ENCODE measurements at regions not wholly inside any gene's neighbourhood (a gene's known extent, or its start where the extent isn't known, plus 50 kb on each side); places are given as distances from the start of the nearest gene placed in this dataset.

DNA sequence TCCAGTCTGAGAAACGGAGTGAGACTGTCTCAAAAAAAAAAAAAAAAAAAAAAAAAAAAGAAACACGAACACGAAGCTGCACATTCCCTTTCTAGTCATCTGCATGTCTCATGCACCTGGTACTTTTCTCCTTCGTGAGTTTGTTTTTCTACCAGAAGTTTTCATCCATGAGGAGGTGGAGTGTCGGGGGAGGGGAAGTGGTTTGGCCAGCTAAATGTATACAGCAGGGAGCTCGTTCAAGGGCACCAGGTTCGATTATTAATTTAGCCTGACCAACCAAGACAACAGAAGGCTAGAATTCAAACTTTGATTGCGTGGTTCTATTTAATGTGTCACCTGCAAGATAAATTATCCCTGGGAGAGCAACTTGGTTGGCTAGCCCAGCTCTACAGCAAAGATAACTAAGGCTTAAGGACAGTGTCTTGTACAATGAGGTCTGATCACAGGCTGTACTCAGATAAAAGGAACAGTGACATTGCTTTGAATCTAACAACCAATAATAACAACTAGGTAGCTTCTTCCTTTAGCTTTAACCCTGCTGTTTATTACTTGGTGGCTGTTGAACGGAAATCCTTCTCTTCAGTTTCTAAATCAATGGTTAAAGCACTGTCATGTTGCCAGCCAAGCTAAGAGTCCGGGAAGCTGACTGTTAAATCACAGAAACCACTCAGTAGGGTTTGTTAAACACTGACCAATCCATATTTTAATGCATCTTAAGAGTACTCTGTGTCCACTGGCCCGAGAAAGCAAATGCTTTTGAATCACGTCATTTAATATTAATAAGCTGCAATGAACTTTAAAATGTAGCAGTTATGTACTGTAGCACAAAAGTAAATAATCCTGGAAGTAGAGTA, 98.4 kb upstream of the STARD13 start:
- H3K4me1 ChIP-seq (ENCODE audit: control insufficient read depth in 5 of 5, insufficient read depth in 5 of 5, low read length in 5 of 5) = no peaks in the 10 kb centered on the region
- peaks cover 0 to 2% (median 0%) of the 10 kb centered on the region in 5 donors for H3K36me3 ChIP-seq (ENCODE audit: control insufficient read depth in 5 of 5, insufficient read depth in 5 of 5, low read length in 5 of 5)
- H3K9me3 ChIP-seq (ENCODE audit: control insufficient read depth in 5 of 5, low read length in 5 of 5) = no peaks in the 10 kb centered on the region
- no peak overlapping the region for H3K27ac ChIP-seq (ENCODE audit: low read depth, low read length)
- H3K27me3 ChIP-seq (ENCODE audit: control insufficient read depth in 5 of 5, insufficient read depth in 4 of 5, low read length in 5 of 5) = no peaks in the 10 kb centered on the region
- no peak overlapping the region for H3K9ac ChIP-seq (ENCODE audit: low read length in 5 of 5)
- H3K4me3 ChIP-seq (ENCODE audit: low read depth in 1 of 5, low read length in 5 of 5) = no peak overlapping the region

DNA sequence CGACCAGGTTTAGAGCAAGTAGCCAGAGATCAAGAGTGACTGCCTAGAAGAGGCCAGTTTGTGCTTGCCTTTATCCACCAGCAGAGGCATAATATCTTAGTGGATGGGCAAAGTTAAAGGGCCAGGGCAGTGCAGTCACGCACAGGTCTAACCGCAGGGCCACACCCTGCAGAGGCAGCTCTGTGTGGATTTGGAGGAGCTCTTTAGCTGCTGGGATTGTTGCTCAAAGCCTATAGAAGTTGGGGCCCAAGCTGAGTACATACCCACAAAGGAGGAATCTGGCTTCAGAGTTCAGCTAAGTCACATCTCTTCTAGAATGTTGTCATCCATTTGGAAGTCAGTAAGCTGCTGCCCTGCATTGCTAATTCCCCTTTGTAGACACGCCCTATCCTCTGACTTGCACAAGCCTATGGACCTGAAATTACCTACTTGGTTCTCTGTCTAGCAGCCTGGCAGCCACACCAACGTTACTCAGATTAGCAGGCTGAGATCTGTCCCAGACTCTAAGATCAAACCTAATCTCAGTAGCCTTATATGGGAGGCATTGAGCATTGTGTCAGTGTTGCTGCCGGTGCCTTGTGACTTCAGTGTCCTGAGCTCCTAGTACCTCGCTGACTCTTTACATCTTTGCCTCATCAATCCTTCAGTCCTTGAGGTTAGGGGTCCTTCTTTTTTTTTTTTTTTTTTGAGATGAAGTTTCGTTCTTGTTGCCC, 102.9 kb upstream of the STARD13 start:
- H3K9me3 ChIP-seq (ENCODE audit: control insufficient read depth in 5 of 5, low read length in 5 of 5) = no peaks in the 10 kb centered on the region
- no peaks in the 10 kb centered on the region for H3K27me3 ChIP-seq (ENCODE audit: control insufficient read depth in 5 of 5, insufficient read depth in 4 of 5, low read length in 5 of 5)
- H3K4me3 ChIP-seq (ENCODE audit: low read depth in 1 of 5, low read length in 5 of 5) = no peak overlapping the region
- peaks cover 0 to 2% (median 0%) of the 10 kb centered on the region in 5 donors for H3K36me3 ChIP-seq (ENCODE audit: control insufficient read depth in 5 of 5, insufficient read depth in 5 of 5, low read length in 5 of 5)
- H3K4me1 ChIP-seq (ENCODE audit: control insufficient read depth in 5 of 5, insufficient read depth in 5 of 5, low read length in 5 of 5) = no peaks in the 10 kb centered on the region
- H3K9ac ChIP-seq (ENCODE audit: low read length in 5 of 5) = no peak overlapping the region
- H3K27ac ChIP-seq (ENCODE audit: low read depth, low read length) = no peak overlapping the region

DNA sequence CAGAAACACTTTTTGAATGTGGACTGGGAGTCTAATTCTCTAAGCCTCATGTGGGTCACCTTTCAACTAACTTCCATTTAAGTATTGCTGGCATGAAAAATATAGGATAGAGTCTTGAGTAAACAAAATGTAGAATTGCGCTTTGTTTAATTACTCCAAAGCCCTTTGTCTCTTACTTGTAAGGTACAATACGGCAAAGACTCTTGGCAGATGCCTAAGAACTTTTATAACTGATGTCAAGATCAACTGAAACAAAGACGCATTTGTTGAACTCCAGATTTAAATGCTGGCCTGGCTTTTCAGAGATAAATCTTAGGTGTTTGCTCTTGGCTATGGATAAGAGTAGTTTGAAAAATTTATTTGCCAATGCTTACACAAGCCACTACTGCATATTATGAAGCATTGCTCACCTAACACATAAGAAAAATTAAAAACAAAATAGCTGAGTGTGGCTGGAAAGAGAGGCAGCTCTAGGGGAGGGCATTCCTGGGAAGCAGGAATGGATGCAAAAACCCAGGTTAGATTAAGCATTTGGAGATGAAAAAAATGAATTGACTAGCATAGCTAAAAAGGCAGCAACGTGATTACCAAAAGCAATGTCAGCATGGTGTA, 107.3 kb upstream of the STARD13 start:
- no peak overlapping the region for H3K9ac ChIP-seq (ENCODE audit: low read length in 5 of 5)
- H3K36me3 ChIP-seq (ENCODE audit: control insufficient read depth in 5 of 5, insufficient read depth in 5 of 5, low read length in 5 of 5) = no peaks in the 10 kb centered on the region
- peaks cover 0 to 6% (median 5%) of the 10 kb centered on the region in 5 donors for H3K9me3 ChIP-seq (ENCODE audit: control insufficient read depth in 5 of 5, low read length in 5 of 5)
- no peak overlapping the region for H3K4me3 ChIP-seq (ENCODE audit: low read depth in 1 of 5, low read length in 5 of 5)
- no peaks in the 10 kb centered on the region for H3K27me3 ChIP-seq (ENCODE audit: control insufficient read depth in 5 of 5, insufficient read depth in 4 of 5, low read length in 5 of 5)
- H3K4me1 ChIP-seq (ENCODE audit: control insufficient read depth in 5 of 5, insufficient read depth in 5 of 5, low read length in 5 of 5) = no peaks in the 10 kb centered on the region
- no peak overlapping the region for H3K27ac ChIP-seq (ENCODE audit: low read depth, low read length)

DNA sequence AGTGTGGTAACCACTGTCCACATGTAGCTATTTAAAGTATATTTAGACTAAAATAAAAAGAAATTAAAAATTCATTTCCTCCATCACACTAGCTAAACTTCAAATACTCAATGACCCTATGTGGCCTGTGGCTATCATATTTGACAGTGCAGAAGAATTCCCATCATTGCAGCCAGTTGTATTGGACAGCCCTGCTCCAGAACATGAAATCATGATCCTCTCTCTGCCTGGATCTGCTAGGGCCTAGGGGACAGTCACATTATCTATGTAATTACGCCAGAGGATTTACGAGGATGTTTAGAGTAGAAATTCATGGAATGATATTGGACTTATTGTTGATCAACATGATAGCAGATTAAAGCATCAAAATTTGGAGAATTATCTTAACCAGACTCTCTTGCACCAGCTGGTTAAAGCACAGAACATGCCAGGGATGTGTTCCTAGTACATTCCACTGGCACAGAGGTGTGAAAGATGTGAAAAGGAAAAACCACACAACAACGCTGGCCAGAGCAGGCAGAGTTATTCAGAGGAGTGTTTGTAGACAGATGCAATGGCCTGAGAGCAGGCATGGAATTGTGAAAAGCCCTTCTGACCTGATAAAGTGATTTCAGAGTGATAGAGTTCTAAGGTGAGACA, 108.9 kb upstream of the STARD13 start:
- Histone ChIP-seq H3K27ac (ENCODE audit: low read depth, low read length) (no peak overlapping the region), H3K27me3 (ENCODE audit: control insufficient read depth in 5 of 5, insufficient read depth in 4 of 5, low read length in 5 of 5) (no peaks in the 10 kb centered on the region), H3K4me3 (ENCODE audit: low read depth in 1 of 5, low read length in 5 of 5) (no peak overlapping the region), H3K4me1 (ENCODE audit: control insufficient read depth in 5 of 5, insufficient read depth in 5 of 5, low read length in 5 of 5) (no peaks in the 10 kb centered on the region), H3K9ac (ENCODE audit: low read length in 5 of 5) (no peak overlapping the region), H3K36me3 (ENCODE audit: control insufficient read depth in 5 of 5, insufficient read depth in 5 of 5, low read length in 5 of 5) (no peaks in the 10 kb centered on the region), H3K9me3 (ENCODE audit: control insufficient read depth in 5 of 5, low read length in 5 of 5) (peaks cover 0 to 6% (median 5%) of the 10 kb centered on the region in 5 donors)

DNA sequence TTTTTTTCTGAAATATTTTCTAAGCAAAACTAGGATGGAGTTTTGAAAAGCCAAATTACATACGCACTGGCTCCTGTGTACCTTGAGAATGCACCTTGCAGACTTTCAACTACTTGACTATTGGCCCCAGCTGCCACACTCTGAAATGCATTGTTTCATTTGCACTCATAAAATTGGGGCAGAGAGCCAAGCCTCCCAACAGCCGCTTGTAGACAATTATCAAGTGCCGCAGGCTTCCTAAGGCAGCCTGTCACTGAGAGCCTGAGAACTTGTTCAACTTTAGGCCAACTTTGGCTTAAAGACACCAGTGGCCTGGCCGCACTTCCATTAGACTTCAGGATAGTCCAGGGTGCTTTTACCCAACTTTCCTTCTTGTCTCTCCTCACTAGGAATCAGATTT, 115.7 kb upstream of the STARD13 start:
- peaks cover 0 to 6% (median 5%) of the 10 kb centered on the region in 5 donors for H3K9me3 ChIP-seq (ENCODE audit: control insufficient read depth in 5 of 5, low read length in 5 of 5)
- H3K9ac ChIP-seq (ENCODE audit: low read length in 5 of 5) = no peak overlapping the region
- no peaks in the 10 kb centered on the region for H3K27me3 ChIP-seq (ENCODE audit: control insufficient read depth in 5 of 5, insufficient read depth in 4 of 5, low read length in 5 of 5)
- H3K4me3 ChIP-seq (ENCODE audit: low read depth in 1 of 5, low read length in 5 of 5) = no peak overlapping the region
- H3K27ac ChIP-seq (ENCODE audit: low read depth, low read length) = no peak overlapping the region
- H3K36me3 ChIP-seq (ENCODE audit: control insufficient read depth in 5 of 5, insufficient read depth in 5 of 5, low read length in 5 of 5) = no peaks in the 10 kb centered on the region
- no peaks in the 10 kb centered on the region for H3K4me1 ChIP-seq (ENCODE audit: control insufficient read depth in 5 of 5, insufficient read depth in 5 of 5, low read length in 5 of 5)

- Histone ChIP-seq H3K9me3 (ENCODE audit: control insufficient read depth in 5 of 5, low read length in 5 of 5) (no peaks in the 10 kb centered on the region), H3K4me1 (ENCODE audit: control insufficient read depth in 5 of 5, insufficient read depth in 5 of 5, low read length in 5 of 5) (no peaks in the 10 kb centered on the region), H3K27ac (ENCODE audit: low read depth, low read length) (no peak overlapping the region), H3K36me3 (ENCODE audit: control insufficient read depth in 5 of 5, insufficient read depth in 5 of 5, low read length in 5 of 5) (no peaks in the 10 kb centered on the region), H3K27me3 (ENCODE audit: control insufficient read depth in 5 of 5, insufficient read depth in 4 of 5, low read length in 5 of 5) (no peaks in the 10 kb centered on the region), H3K4me3 (ENCODE audit: low read depth in 1 of 5, low read length in 5 of 5) (no peak overlapping the region), H3K9ac (ENCODE audit: low read length in 5 of 5) (no peak overlapping the region)
Observed at GRCh38 chr13:33402975-33403374, 117.4 kb upstream of the STARD13 start.

- H3K4me1 ChIP-seq (ENCODE audit: control insufficient read depth in 5 of 5, insufficient read depth in 5 of 5, low read length in 5 of 5) = no peaks in the 10 kb centered on the region
- H3K9ac ChIP-seq (ENCODE audit: low read length in 5 of 5) = no peak overlapping the region
- H3K36me3 ChIP-seq (ENCODE audit: control insufficient read depth in 5 of 5, insufficient read depth in 5 of 5, low read length in 5 of 5) = no peaks in the 10 kb centered on the region
- no peak overlapping the region for H3K27ac ChIP-seq (ENCODE audit: low read depth, low read length)
- H3K27me3 ChIP-seq (ENCODE audit: control insufficient read depth in 5 of 5, insufficient read depth in 4 of 5, low read length in 5 of 5) = no peaks in the 10 kb centered on the region
- H3K4me3 ChIP-seq (ENCODE audit: low read depth in 1 of 5, low read length in 5 of 5) = no peak overlapping the region
- no peaks in the 10 kb centered on the region for H3K9me3 ChIP-seq (ENCODE audit: control insufficient read depth in 5 of 5, low read length in 5 of 5)
Observed at GRCh38 chr13:33403807-33404362, 118.3 kb upstream of the STARD13 start.

DNA sequence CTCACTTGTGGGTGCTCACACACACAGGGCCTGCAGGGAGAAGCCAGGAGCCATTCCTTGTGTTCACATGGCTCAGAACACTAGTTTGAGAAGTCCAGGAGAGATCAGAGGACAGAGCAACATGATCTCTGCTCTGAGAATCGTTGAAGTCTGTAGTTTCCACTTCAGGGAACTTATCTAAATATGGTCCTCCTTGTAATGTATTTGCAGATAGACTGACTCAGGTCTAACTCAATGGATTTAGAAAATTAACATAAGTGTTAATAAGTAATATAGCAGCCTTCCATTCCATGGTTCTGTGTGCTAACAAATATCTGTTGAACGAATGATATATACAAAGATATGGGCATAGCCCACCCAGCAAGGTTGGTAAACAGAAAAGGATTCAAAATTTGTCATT, 119.8 kb upstream of the STARD13 start:
- no peak overlapping the region for H3K4me3 ChIP-seq (ENCODE audit: low read depth in 1 of 5, low read length in 5 of 5)
- H3K4me1 ChIP-seq (ENCODE audit: control insufficient read depth in 5 of 5, insufficient read depth in 5 of 5, low read length in 5 of 5) = peaks cover 0 to 3% (median 0%) of the 10 kb centered on the region in 5 donors
- no peak overlapping the region for H3K9ac ChIP-seq (ENCODE audit: low read length in 5 of 5)
- H3K27me3 ChIP-seq (ENCODE audit: control insufficient read depth in 5 of 5, insufficient read depth in 4 of 5, low read length in 5 of 5) = no peaks in the 10 kb centered on the region
- no peaks in the 10 kb centered on the region for H3K9me3 ChIP-seq (ENCODE audit: control insufficient read depth in 5 of 5, low read length in 5 of 5)
- no peak overlapping the region for H3K27ac ChIP-seq (ENCODE audit: low read depth, low read length)
- no peaks in the 10 kb centered on the region for H3K36me3 ChIP-seq (ENCODE audit: control insufficient read depth in 5 of 5, insufficient read depth in 5 of 5, low read length in 5 of 5)

GRCh38 chr13:33409673-33410510, 124.3 kb upstream of the STARD13 start:
- no peak overlapping the region for H3K27ac ChIP-seq (ENCODE audit: low read depth, low read length)
- H3K4me1 ChIP-seq (ENCODE audit: control insufficient read depth in 5 of 5, insufficient read depth in 5 of 5, low read length in 5 of 5) = peaks cover 0 to 3% (median 0%) of the 10 kb centered on the region in 5 donors
- no peak overlapping the region for H3K9ac ChIP-seq (ENCODE audit: low read length in 5 of 5)
- no peaks in the 10 kb centered on the region for H3K36me3 ChIP-seq (ENCODE audit: control insufficient read depth in 5 of 5, insufficient read depth in 5 of 5, low read length in 5 of 5)
- no peaks in the 10 kb centered on the region for H3K27me3 ChIP-seq (ENCODE audit: control insufficient read depth in 5 of 5, insufficient read depth in 4 of 5, low read length in 5 of 5)
- no peak overlapping the region for H3K4me3 ChIP-seq (ENCODE audit: low read depth in 1 of 5, low read length in 5 of 5)
- H3K9me3 ChIP-seq (ENCODE audit: control insufficient read depth in 5 of 5, low read length in 5 of 5) = no peaks in the 10 kb centered on the region

Data from subcutaneous abdominal adipose tissue (tissue), 5 donors.